Choroid plexus epithelial cell (primary cell): ENCODE measurements at regions not wholly inside any gene's neighbourhood (a gene's known extent, or its start where the extent isn't known, plus 50 kb on each side); places are given as distances from the start of the nearest gene placed in this dataset.

Experiments used
- DNase-seq: peaks from one replicate; pipeline ENCODE4 v3.0.0-alpha.2; 2010; ENCODE audit warnings: low read depth
- H3K4me3 ChIP-seq: 2 replicates; pipeline ENCODE4 v1.5.1; 2011; ENCODE audit warnings: low read depth, mild to moderate bottlenecking, control low read depth, low read length, moderate library complexity
- CTCF ChIP-seq: conservative IDR thresholded peaks from 2 replicates; pipeline ENCODE4 v1.5.1; 2011; ENCODE audit warnings: low read depth, mild to moderate bottlenecking, control low read depth, inconsistent platforms, low read length, moderate library complexity

DNA sequence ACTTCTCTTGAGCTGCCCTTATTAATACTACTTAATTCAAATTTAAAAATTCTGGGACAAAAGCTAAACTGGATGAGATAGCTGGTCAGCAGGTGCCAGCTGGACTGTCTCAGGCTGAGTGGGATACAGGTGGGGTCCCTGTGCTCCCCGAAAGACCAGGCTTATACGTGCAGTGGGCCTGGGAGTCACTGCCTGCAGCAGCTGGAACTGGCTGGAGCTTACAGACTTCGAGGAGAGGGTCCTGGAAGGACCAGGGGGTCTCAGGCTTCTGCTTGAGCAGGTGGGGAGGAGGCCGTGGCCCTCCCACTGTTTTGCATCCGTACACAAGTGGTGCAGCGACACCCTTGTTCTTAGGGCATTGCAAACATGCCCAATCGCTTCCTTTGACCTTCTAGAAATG is 203.7 kb downstream of the GLRX3 start:
- no peak for TF ChIP-seq CTCF
- DNase-seq, result no peak
- H3K4me3 ChIP-seq, result no peak overlapping the region

DNA sequence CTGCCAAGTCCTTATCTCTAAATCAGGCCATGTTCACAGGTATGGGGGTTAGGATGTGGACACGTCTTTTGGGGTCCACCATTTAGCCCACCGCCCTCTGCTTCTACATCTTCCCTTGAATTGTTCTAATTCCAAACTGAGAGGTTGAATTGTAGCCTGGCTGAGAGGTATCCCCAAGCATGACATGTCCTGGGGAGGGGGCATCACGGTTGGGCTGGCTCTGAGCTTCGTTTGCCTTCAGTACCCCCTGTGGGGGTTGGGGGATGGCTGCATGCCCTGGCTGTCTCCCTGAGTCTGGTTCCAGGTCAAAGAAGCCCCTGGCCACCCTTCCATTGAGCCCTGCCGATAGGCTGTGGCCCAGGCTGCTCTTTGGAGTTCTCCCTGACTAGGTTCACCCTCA is 204.6 kb downstream of the GLRX3 start:
- DNase-seq, result no peak
- H3K4me3 ChIP-seq, result no peak overlapping the region
- TF ChIP-seq CTCF, result no peak

- no peak for DNase-seq
- H3K4me3 ChIP-seq, result no peak overlapping the region
- peak; percentile 21 for TF ChIP-seq CTCF
Observed at GRCh38 chr10:130341356-130341755, 205.2 kb downstream of the GLRX3 start.

DNA sequence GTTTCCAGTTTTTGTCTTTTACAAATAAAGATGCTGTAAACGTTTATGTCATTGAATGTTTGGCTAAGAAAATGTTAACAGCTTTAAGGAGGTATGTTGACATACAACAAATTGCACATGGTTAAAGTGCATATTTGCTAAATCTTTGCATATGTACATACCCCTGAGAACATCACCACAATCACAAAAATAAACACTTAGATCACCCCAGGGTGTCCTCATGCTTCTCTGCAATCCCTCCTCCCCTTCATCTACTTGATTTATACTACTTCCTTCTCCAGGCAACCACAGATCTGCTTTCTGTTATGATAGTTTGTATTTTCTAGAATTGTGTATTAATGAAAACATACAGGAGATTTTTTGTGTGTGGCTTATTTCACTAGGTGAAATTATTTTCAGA is 209.5 kb downstream of the GLRX3 start:
- no peak overlapping the region for H3K4me3 ChIP-seq
- DNase-seq, result no peak
- no peak for TF ChIP-seq CTCF

DNA sequence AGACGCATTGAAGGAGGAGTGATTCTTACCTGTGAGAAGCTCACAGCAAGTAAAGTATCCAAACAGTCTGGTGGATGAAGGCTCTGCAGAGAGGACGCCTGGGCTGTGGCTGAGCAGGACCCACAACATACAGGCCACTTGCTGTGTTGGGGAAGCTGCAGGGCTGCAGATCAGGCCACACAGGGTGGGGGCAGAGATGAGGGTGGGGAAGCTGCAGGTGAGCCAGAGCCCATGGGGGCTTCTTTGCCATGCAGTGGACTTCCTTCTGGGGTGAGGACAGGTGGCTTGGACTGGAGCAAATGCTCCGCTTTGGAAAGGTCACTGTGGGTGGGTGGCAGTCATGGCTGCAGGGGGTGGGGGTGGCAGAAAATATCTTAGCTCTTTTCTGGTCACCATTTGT is 214.8 kb downstream of the GLRX3 start:
- no peak for TF ChIP-seq CTCF
- no peak for DNase-seq

DNA sequence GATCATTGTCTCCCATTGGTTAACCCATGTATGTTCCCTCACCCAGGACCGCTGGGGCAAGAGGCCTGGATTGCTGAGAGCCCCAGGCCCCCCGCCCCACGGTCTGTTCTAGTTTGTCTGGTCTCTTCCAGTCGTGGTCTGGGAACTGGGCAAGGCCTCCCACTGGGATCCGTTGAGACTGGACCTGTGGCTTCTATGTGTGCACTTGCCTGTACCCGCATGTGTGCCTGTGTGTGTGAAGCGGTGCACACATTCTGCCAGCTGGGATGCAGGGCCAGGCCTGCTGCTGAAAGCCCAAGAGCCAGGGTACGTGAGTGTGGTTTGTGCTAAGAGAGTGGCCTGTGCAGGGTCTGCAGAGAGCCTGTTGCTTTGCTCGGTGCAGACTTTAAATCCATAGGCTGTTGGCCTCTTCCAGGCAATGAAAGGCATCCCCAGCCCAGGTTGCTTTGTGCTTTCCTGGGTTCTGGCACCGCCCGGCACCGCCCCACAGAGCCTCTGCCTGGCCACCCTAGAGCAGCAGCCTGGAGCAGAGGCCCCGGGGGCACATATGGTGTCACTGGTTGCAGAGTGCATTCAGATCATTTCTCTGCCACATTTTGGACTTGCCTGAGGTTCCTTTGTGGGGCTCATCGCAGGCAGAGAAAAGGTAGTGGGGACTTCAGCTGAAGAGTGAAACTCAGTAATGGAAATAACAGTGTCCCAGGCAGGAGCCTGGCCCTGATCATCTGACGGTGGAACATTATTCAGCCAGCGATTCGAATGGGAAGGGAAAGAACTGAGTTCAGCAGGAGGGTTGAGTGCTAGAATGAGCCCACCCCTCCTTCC is 215.5 kb downstream of the GLRX3 start:
- H3K4me3 ChIP-seq, result no peak overlapping the region
- TF ChIP-seq CTCF, result no peak

More for the DNA sequence above, 214.8 kb downstream of the GLRX3 start:
- no peak overlapping the region for H3K4me3 ChIP-seq

DNA sequence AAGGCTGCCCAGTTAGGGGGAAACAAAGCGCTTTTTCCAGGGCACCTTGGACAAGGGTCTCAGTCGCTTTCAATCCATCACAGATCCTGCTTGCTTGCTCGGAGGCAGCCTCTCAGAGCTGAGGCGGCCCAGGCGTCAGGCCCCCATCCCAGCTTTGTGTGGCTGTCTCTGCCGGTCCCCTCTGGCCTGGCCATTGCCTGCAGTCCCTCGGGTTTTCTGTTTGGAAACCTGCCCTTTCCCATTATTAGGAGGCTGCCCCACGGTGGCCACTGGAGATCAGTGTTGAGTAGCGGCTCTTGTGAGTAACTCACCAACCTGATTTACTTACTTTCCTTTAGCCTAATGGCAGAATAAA is 216.1 kb downstream of the GLRX3 start:
- no peak overlapping the region for H3K4me3 ChIP-seq

More for the DNA sequence above, 215.5 kb downstream of the GLRX3 start:
- DNase-seq, result no peak

More for the DNA sequence above, 216.1 kb downstream of the GLRX3 start:
- DNase-seq, result no peak
- TF ChIP-seq CTCF, result no peak
